ENCODE measurements at regions not wholly inside any gene's neighbourhood (a gene's known extent, or its start where the extent isn't known, plus 50 kb on each side); places are given as distances from the start of the nearest gene placed in this dataset.

DNA sequence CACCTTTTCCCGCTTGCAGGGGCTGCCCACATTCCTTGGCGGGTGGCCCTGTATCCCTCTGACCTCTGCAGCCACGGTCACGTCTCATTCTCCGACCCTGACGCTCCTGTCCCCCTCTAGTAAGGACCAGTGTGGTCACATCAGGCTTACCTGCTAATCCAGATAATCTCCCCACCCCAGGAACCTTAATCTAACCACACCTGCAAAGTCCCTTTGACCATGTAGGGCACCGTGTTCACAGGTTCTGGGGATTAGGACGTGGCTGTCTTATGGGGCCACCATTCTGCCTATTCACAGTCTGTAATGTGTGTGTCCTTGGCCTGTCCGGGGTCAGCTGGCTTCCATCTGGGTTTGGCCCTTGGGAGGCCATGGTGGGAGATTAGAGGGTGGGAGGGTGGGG lies 368.9 kb downstream of the AACS start:
- TF ChIP-seq, protein P1, sequence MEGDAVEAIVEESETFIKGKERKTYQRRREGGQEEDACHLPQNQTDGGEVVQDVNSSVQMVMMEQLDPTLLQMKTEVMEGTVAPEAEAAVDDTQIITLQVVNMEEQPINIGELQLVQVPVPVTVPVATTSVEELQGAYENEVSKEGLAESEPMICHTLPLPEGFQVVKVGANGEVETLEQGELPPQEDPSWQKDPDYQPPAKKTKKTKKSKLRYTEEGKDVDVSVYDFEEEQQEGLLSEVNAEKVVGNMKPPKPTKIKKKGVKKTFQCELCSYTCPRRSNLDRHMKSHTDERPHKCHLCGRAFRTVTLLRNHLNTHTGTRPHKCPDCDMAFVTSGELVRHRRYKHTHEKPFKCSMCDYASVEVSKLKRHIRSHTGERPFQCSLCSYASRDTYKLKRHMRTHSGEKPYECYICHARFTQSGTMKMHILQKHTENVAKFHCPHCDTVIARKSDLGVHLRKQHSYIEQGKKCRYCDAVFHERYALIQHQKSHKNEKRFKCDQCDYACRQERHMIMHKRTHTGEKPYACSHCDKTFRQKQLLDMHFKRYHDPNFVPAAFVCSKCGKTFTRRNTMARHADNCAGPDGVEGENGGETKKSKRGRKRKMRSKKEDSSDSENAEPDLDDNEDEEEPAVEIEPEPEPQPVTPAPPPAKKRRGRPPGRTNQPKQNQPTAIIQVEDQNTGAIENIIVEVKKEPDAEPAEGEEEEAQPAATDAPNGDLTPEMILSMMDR (IDR thresholded peaks at IDR 0.05) = no peak
- TF ChIP-seq EZH2 (IDR thresholded peaks at IDR 0.05; ENCODE audit: borderline replicate concordance, insufficient read depth, low read depth, low read length, poor library complexity, severe bottlenecking) = no peak

Data from B cell (primary cell).